HG02642 (cell line): ENCODE measurements at regions not wholly inside any gene's neighbourhood (a gene's known extent, or its start where the extent isn't known, plus 50 kb on each side); places are given as distances from the start of the nearest gene placed in this dataset.
"Not testable (repeated sequence)": the region's sequence is repeated elsewhere in the genome, so short reads cannot be mapped to it uniquely, and the experiment has no call there.

Source experiments
- ATAC-seq: cut with Tn5 transposase; IDR thresholded peaks from one replicate; pipeline ENCODE4 v1.9.1; 2021; ENCODE audit warnings: mild to moderate bottlenecking; ENCODE audit not compliant: unreplicated experiment, poor library complexity

DNA sequence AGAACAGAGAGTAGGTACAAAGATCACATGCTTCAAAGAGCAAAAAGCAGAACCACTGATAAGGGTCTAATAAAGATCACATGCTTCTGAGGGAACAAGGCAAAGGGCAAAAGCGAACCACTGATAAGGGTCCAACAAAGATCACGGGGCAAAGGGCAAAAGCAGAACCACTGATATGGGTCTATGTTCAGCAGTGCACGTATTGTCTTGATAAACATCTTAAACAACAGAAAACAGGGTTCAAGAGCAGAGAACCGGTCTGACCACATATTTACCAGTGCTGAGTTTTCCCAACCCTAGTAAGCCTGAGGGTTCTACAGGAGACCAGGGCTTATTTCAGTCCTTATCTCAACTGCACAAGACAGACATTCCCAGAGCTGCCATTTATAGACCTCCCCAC lies 362.7 kb upstream of the ATXN7L3B start:
- ATAC-seq: not testable (repeated sequence)

DNA sequence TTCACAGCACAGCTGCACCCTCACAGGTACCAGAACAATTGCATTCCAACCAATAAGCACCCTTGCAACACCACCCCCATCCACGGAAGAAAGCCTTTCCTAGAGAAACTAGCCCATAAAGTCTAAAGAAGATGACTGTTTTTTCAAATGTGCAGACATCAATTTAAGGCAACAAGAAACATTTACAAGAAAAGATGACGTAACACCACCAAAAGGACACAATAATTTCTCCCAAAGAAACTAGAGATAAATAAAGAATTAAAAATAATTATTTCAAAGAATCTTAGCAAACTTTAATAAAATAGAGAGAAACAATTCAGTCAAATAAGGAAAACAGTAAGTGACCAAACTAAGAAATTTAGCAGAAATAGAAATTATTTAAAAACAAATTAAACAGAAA lies 352.3 kb upstream of the ATXN7L3B start:
- ATAC-seq: no peak

GRCh38 chr12:74193191-74193590 lies 344.4 kb upstream of the ATXN7L3B start:
- ATAC-seq: no peak

DNA sequence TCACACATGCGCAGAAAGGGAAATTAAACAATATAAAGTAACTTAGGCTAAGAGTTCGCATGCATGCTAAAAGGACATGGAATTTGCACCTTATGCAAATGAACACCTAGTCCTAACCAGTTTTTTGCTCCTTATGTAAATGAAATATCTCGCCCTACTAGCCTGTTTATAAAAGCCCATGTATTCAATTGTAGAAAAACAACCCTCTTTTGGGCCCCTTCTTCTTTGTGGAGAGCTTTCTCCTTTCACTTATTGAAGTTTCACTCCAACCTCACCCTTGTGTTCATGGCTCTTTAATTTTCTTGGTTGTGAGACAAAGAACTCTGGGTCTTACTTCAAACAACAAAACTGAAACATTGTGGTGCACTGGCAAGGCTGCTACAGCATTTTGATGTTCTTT lies 333.4 kb upstream of the ATXN7L3B start:
- ATAC-seq: no peak

DNA sequence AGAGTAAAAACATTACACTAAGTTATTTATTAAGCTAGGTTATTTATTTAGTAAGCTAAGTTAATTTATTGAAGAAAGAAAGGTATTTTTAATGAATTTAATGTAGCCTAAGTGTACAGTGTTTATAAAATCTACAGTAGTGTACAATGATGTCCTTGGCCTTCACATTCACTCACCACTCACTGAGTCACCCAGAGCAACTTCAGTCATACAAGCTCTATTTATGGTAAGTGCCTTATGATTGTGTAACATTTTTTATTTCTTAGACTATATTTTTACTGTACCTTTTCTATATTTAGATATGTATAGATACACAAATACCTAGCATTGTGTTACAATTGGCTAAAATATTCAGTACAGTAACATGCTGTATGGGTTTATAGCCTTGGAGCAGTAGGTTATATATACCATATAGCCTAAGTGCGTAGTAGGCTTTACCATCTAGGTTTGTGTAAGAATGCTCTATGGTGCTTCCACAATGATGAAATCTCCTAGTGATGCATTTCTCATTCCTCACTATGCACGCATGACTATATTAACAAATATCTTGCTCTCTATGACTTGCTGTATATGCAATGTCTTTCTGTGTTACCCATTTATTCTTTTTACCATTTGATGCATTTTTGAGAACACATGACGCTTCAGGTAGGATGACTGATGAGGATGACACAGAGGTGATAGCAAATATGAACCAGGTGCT lies 309.6 kb upstream of the ATXN7L3B start:
- ATAC-seq: no peak

DNA sequence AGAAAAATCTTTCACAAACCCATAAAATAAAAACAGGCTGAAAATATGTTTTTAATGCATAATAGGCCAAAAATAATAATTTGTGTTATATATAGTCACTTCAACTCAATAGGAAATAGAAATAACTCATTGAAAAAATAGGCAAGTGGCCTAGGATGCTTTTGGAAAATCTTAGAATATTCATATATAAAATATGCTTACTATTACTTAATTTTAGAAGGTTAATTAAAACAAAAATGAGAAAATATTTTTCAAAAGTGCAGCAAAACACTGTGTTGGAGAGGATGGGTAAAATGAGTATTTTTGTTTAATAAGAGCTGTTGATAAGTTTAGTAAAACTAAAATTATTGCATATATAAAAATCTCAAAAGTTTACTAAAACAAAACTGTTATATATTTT lies 308.0 kb upstream of the ATXN7L3B start:
- no peak for ATAC-seq

GRCh38 chr12:74235342-74235741 lies 302.3 kb upstream of the ATXN7L3B start:
- no peak for ATAC-seq

DNA sequence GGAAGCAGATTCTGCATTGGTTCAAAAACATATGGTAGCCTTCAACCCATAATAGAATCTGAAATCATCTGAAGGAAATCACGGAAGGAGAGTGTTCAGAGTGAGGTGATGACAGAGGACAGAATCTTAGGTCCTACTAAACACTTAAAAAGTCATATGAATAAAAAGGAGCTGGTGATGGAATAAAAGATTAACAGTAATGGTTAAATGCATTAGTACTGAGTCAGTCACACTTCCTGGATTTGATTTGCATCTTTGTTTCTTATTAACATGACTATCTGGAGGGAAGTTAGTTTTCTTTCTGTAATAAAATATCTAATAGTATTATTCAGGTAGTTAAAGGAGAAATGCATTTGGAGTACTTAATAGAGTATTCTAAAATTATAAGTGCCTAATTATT lies 296.3 kb upstream of the ATXN7L3B start:
- ATAC-seq: no peak

- no peak for ATAC-seq
Measured at GRCh38 chr12:74242088-74242487, 295.5 kb upstream of the ATXN7L3B start.

GRCh38 chr12:74245458-74245857 lies 292.2 kb upstream of the ATXN7L3B start:
- no peak for ATAC-seq

- no peak for ATAC-seq
Measured at GRCh38 chr12:74250891-74251290, 286.7 kb upstream of the ATXN7L3B start.

GRCh38 chr12:74253826-74254225 lies 283.8 kb upstream of the ATXN7L3B start:
- ATAC-seq: not testable (repeated sequence)

DNA sequence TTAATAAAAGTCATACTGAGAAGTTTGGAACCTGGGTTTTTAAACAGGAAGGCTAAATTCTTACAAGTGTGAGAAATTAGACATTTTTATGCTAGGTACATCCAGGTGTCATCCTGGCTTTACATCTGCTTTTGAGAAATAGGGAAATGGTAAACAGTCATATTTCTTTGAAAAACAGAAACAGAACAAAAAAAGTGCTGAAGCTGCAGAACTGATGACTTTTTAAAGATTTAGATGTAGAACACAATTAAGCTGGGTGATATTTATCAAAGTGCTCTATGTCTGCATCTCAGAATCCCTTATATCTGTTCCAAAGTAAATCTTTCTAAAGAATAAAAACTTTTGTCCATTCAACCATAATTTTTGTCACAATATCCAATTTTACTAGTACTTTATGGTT lies 282.9 kb upstream of the ATXN7L3B start:
- ATAC-seq: no peak

- ATAC-seq: no peak
Measured at GRCh38 chr12:74259199-74259598, 278.4 kb upstream of the ATXN7L3B start.

DNA sequence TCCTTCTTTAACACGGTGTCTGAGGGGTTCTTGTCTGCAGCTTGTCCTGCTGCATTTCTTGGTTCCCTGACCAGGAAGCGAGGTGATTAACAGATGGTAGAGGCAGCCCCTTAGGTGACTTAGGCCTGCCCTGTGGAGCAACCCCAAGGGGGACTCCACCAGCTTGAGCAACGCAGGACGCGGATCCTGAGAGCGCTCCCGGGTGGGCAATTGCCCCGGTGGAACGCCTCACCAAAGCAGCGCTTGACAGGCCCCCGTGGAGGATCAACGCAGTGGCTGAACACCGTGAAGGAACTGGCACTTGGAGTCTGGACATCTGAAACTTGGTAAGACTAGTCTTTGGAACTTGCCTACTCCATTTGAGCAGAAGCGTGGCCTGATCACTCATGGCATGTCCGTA lies 272.9 kb upstream of the ATXN7L3B start:
- no peak for ATAC-seq

DNA sequence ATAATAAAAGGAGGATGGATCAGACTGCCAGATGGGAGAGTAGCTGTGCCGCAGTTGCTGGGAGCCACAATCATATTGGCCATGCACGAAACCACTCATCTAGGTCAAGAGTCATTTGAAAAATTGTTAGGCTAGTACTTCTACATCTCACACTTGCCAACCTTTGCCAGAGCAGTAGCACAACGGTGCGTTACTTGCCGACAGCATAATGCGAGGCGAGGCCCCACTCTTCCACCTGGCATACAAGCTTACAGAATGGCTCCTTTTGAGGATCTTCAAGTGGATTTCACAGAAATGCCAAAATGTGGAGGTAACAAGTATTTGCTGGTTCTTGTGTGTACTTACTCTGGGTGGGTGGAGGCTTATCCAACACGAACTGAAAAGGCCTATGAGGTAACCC lies 268.3 kb upstream of the ATXN7L3B start:
- ATAC-seq: not testable (repeated sequence)

- no peak for ATAC-seq
Measured at GRCh38 chr12:74280156-74280655, 257.4 kb upstream of the ATXN7L3B start.

DNA sequence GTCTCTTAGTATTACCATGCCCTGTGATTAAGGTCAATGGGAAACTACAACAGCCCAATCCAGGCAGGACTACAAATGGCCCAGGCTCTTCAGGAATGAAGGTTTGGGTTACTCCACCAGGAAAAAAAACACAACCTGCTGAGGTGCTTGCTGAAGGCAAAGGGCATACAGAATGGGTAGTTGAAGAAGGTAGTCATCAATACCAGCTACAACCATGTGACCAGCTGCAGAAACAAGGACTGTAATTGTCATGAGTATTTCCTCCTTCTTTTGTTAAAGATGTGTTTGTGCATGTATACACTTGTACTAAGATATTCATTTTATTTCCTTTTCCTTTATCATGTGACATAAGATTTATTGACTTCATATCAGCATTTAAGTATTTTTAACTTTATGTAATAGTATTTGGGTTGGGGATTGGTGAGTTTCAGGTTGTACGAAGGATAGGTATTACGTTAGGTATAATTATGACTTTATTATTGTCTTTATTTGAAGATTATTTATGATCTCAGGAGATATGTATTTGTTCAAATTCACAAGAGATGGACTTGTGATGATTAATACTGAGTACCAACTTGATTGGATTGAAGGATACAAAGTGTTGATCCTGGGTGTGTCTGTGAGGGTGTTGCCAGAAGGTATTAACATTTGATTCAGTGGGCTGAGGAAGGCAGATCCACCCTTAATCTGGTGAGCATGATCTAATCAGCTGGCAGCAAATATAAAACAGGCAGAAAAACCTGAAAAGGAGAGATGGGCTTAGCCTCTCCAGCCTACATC lies 256.0 kb upstream of the ATXN7L3B start:
- ATAC-seq: not testable (repeated sequence)

DNA sequence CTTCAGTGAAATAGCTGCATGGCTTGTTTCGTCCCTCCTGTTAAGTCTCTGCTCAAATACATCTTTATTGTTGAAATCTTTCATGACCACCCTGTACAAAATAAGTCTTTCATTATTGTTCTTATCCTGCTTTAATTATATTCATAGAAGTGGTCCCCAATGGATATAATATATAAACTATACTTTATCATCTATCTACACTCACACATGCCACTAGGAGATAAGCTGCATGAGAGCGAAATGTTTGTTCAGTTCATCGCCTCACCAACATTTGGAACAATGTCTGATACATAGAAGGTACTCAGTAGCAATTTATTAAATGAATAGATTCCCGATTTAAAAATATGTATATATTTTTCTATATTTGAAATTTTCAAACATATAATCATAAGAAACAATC lies 254.0 kb upstream of the ATXN7L3B start:
- no peak for ATAC-seq

DNA sequence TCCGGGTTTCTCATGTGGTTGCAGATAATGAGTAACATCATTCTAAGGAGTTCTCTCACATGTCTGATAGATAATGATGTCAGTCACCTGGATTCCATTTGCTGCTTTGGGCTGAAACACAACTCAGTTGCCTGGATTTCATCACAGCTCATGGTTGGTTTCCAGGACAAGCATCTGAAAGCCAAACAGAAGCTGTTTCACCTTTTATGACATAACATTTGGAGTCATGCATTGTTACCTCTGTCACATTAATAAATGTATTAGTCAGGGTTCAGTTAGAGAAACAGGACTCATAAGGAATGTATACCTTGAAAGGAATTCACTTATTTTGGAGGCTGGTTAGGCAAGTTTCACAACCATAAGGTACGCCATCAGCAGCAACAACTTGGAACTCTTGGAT lies 251.9 kb upstream of the ATXN7L3B start:
- ATAC-seq: no peak

- no peak for ATAC-seq
Measured at GRCh38 chr12:74286254-74286653, 251.4 kb upstream of the ATXN7L3B start.
